ENCODE measurements at regions not wholly inside any gene's neighbourhood (a gene's known extent, or its start where the extent isn't known, plus 50 kb on each side); places are given as distances from the start of the nearest gene placed in this dataset.
"Not testable (repeated sequence)": the region's sequence is repeated elsewhere in the genome, so short reads cannot be mapped to it uniquely, and the experiment has no call there.

DNA sequence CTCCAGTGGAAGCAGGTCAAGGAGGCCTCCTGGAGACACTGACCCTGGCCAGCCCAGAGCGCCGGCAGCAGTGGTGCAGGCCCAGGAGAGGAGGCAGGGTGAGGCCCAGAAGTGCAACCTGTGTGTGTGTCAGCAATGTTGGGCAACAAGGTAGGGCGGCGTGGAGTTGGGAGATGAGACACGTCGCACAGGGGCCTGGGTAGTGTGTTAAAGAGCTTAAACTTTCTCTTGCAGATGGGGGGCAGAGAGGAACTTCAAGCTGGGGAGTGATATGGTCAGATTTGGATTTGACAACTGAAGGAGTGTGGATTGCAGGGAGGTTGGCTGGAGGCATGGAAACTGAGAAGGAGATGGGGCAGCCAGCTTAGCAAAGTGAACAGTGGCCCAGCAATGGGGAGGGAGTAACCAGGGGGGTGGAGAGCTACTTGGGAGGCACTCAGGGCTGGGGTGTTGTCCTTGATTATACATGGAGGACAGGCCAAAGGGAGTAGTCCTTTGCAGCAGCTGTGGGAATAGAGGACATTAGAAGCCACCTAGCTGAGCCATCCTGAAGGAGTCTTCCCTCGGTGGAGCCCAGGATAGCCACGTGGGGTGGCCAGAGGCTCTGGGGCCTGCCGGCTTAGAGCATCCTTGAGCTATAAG lies 278.6 kb upstream of the HS6ST1 start:
- TF ChIP-seq ZNF165 (CRISPR knock-in tag; IDR thresholded peaks at IDR 0.05; ENCODE audit: borderline replicate concordance) (no peak), GTF2F1 (IDR thresholded peaks at IDR 0.05; ENCODE audit: low read depth, low read length) (no peak), IRF2 (CRISPR knock-in tag; IDR thresholded peaks at IDR 0.05) (no peak), ARNT (IDR thresholded peaks at IDR 0.05) (no peak), ZNF24 (IDR thresholded peaks at IDR 0.05) (no peak), MTF1 (CRISPR knock-in tag; IDR thresholded peaks at IDR 0.05; ENCODE audit: borderline replicate concordance) (no peak)
- 2% methylated on average over 9 of the region's 9 CpGs for WGBS (ENCODE audit: insufficient coverage, low coverage, missing lambda C conversion rate)
- CTCF ChIA-PET (ENCODE audit: low intra/inter-chr PET ratio), result no interaction called here
- FAIRE-seq (no peak), ATAC-seq (no peak), DNase-seq (ENCODE audit: extremely low read depth in 1 of 4, low spot score in 3 of 4) (no peak)
- Histone ChIP-seq H3K9me1 (ENCODE audit: control insufficient read depth, insufficient read depth, low read length) (no peaks in the 10 kb centered on the region), H4K20me1 (replicated peaks; ENCODE audit: control insufficient read depth, insufficient read depth, low read length) (no peaks in the 10 kb centered on the region), H3K9me3 (replicated peaks; ENCODE audit: control insufficient read depth, insufficient read depth, low read depth, low read length) (no peaks in the 10 kb centered on the region), H3K9ac (ENCODE audit: insufficient read depth in 1 of 2, low read depth in 2 of 2, low read length in 2 of 2) (no peak overlapping the region), H3K27ac (ENCODE audit: extremely low read depth, low read depth, low read length) (no peak overlapping the region), H3K4me2 (ENCODE audit: insufficient read depth, low read length) (no peak overlapping the region), H2AFZ (ENCODE audit: low read depth, low read length) (no peak overlapping the region), H3K4me3 (no peak overlapping the region), H3K4me1 (replicated peaks in 1 of 2; ENCODE audit: control insufficient read depth in 2 of 2, insufficient read depth in 2 of 2, low read length in 2 of 2) (no peaks in the 10 kb centered on the region), H3K36me3 (ENCODE audit: control insufficient read depth, insufficient read depth, low read length) (no peaks in the 10 kb centered on the region), H3K79me2 (ENCODE audit: control insufficient read depth, insufficient read depth, low read length) (no peaks in the 10 kb centered on the region), H3K27me3 (ENCODE audit: control insufficient read depth in 2 of 2, insufficient read depth in 2 of 2, low read length in 2 of 2) (peaks cover 3 to 53% of the 10 kb centered on the region in 2 experiments; a peak in 3 of 5 replicates)
- intact Hi-C loops (cut with micrococcal nuclease) (no loop called here), in situ Hi-C loops (cut with MboI) (no loop called here)
- no TSS peak for BruUV-seq (replicated peaks)
- POLR2A ChIA-PET, result interaction anchor here (0.6 to 1.1 kb wide), 2 partner anchors 24 to 125 kb away, joined by 3 to 5 read pairs; no protein-coding TSS in a partner anchor

DNA sequence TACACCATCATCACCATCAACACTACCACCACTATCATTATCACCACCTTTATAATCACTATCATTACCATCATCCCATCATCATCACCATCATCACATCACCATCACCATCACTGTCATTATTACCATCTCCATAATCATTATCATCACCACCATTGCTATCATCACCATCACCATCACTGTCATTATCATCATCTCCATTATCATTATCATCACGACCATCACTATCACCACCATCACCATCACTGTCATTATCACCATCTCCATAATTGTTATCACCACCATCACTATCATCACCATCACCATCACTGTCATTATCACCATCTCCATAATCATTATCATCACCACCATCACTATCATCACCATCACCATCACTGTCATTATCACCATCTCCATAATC lies 279.6 kb upstream of the HS6ST1 start:
- BruUV-seq (replicated peaks); H4K20me1 ChIP-seq (replicated peaks; ENCODE audit: control insufficient read depth, insufficient read depth, low read length); CTCF ChIA-PET (ENCODE audit: low intra/inter-chr PET ratio); H3K36me3 ChIP-seq (ENCODE audit: control insufficient read depth, insufficient read depth, low read length); ATAC-seq; H3K4me1 ChIP-seq (replicated peaks in 1 of 2; ENCODE audit: control insufficient read depth in 2 of 2, insufficient read depth in 2 of 2, low read length in 2 of 2); H3K79me2 ChIP-seq (ENCODE audit: control insufficient read depth, insufficient read depth, low read length); in situ Hi-C loops (cut with MboI); H3K9me3 ChIP-seq (replicated peaks; ENCODE audit: control insufficient read depth, insufficient read depth, low read depth, low read length); intact Hi-C loops (cut with micrococcal nuclease); H3K4me2 ChIP-seq (ENCODE audit: insufficient read depth, low read length); H2AFZ ChIP-seq (ENCODE audit: low read depth, low read length); FAIRE-seq; H3K27ac ChIP-seq (ENCODE audit: extremely low read depth, low read depth, low read length); H3K9me1 ChIP-seq (ENCODE audit: control insufficient read depth, insufficient read depth, low read length); POLR2A ChIA-PET; H3K4me3 ChIP-seq; DNase-seq (ENCODE audit: extremely low read depth in 1 of 4, low spot score in 3 of 4); H3K9ac ChIP-seq (ENCODE audit: insufficient read depth in 1 of 2, low read depth in 2 of 2, low read length in 2 of 2): not testable (repeated sequence)
- H3K27me3 ChIP-seq (ENCODE audit: control insufficient read depth in 2 of 2, insufficient read depth in 2 of 2, low read length in 2 of 2), result peaks cover 1 to 59% of the 10 kb centered on the region in 2 experiments; a peak in 3 of 5 replicates
- 0% methylated on average over 1 of the region's 1 CpG for WGBS (ENCODE audit: insufficient coverage, low coverage, missing lambda C conversion rate)
